ENCODE measurements at regions not wholly inside any gene's neighbourhood (a gene's known extent, or its start where the extent isn't known, plus 50 kb on each side); places are given as distances from the start of the nearest gene placed in this dataset.

DNA sequence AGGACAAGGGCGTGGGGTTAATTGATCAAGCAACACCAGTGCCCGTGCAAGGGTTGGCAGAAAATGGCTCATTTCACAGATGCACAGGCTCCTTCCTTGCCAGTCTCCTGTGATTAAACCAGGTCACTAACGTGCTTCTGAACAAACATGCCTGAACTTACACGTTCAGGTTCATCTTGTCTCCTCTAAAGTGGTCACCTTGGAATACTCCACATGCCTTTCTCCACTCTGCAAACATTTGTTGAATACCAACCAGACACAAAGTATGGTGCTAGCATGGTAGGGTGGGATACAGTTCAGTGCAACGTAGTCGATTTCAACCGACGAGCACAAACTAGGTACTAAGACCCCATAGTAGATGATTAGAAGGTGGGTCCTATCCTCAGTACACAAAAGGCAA, 72.6 kb upstream of the PTPRT start:
- TF ChIP-seq, protein P1, sequence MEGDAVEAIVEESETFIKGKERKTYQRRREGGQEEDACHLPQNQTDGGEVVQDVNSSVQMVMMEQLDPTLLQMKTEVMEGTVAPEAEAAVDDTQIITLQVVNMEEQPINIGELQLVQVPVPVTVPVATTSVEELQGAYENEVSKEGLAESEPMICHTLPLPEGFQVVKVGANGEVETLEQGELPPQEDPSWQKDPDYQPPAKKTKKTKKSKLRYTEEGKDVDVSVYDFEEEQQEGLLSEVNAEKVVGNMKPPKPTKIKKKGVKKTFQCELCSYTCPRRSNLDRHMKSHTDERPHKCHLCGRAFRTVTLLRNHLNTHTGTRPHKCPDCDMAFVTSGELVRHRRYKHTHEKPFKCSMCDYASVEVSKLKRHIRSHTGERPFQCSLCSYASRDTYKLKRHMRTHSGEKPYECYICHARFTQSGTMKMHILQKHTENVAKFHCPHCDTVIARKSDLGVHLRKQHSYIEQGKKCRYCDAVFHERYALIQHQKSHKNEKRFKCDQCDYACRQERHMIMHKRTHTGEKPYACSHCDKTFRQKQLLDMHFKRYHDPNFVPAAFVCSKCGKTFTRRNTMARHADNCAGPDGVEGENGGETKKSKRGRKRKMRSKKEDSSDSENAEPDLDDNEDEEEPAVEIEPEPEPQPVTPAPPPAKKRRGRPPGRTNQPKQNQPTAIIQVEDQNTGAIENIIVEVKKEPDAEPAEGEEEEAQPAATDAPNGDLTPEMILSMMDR (conservative IDR thresholded peaks at IDR 0.05; ENCODE audit: low read depth in 2 of 2), result no peak
- TF ChIP-seq EZH2 (IDR thresholded peaks at IDR 0.05; ENCODE audit: low read depth, unreplicated experiment), result no peak

Data from GM23338 (cell line).